ENCODE measurements at regions not wholly inside any gene's neighbourhood (a gene's known extent, or its start where the extent isn't known, plus 50 kb on each side); places are given as distances from the start of the nearest gene placed in this dataset.

GRCh38 chr9:110011628-110012320 lies 196.2 kb downstream of the C9orf152 start:
- in situ Hi-C loops (cut with HindIII; ENCODE audit: extremely low pct_ligation_motif_present, low pct_unique_long_range_greater_than_20kb) = no loop called here
- DNase-seq (ENCODE audit: low spot score) = no peak
- no peak overlapping the region for H3K4me3 ChIP-seq (replicated peaks in 1 of 3; ENCODE audit: insufficient read depth in 1 of 3, low read depth in 2 of 3, low read length in 3 of 3)
- POLR2A ChIA-PET = no interaction called here
- FAIRE-seq = no peak
- no peaks in the 10 kb centered on the region for H3K79me2 ChIP-seq (ENCODE audit: insufficient read depth, low read length)
- no peak for TF ChIP-seq KMT2A (CRISPR knock-in tag; IDR thresholded peaks at IDR 0.05)
- 0 out of 2 replicates have a peak, but pooled peaks have one; percentile 14 for TF ChIP-seq NFE2L2 (IDR thresholded peaks at IDR 0.05; ENCODE audit: low read length)
- no peaks in the 10 kb centered on the region for H3K9me3 ChIP-seq (ENCODE audit: low read length)
- H3K27me3 ChIP-seq (ENCODE audit: control insufficient read depth in 1 of 2, insufficient read depth in 2 of 2, low read length in 2 of 2) = no peaks in the 10 kb centered on the region
- H2AFZ ChIP-seq (ENCODE audit: low read length) = no peak overlapping the region
- BruUV-seq (replicated peaks) = no TSS peak
- WGBS (ENCODE audit: low lambda C conversion rate) = 58% methylated on average over 12 of the region's 12 CpGs
- H4K20me1 ChIP-seq (ENCODE audit: insufficient read depth, low read length) = no peaks in the 10 kb centered on the region
- CTCF ChIA-PET (ENCODE audit: low intra/inter-chr PET ratio, low total read pairs) = no interaction called here
- H3K9ac ChIP-seq (ENCODE audit: insufficient read depth, low read depth, low read length) = no peak overlapping the region
- H3K4me1 ChIP-seq (ENCODE audit: insufficient read depth, low read length) = peaks cover 7% of the 10 kb centered on the region; the same call in 1 of the 2 replicates
- no peak overlapping the region for H3K4me2 ChIP-seq (ENCODE audit: low read depth, low read length)
- H3K27ac ChIP-seq (ENCODE audit: extremely low read length, insufficient read depth, low read length) = no peak overlapping the region
- ATAC-seq = no peak
- H3K36me3 ChIP-seq (replicated peaks in 1 of 2; ENCODE audit: control insufficient read depth in 1 of 2, insufficient read depth in 2 of 2, low read length in 2 of 2) = no peaks in the 10 kb centered on the region
- intact Hi-C loops (cut with micrococcal nuclease; ENCODE audit: unreplicated experiment) = no loop called here

GRCh38 chr9:110013064-110013463 lies 194.9 kb downstream of the C9orf152 start:
- H3K9me3 ChIP-seq (ENCODE audit: low read length) = no peaks in the 10 kb centered on the region
- ChIA-PET POLR2A (no interaction called here), CTCF (ENCODE audit: low intra/inter-chr PET ratio, low total read pairs) (no interaction called here)
- no peak overlapping the region for H2AFZ ChIP-seq (ENCODE audit: low read length)
- H4K20me1 ChIP-seq (ENCODE audit: insufficient read depth, low read length) = no peaks in the 10 kb centered on the region
- no peaks in the 10 kb centered on the region for H3K36me3 ChIP-seq (replicated peaks in 1 of 2; ENCODE audit: control insufficient read depth in 1 of 2, insufficient read depth in 2 of 2, low read length in 2 of 2)
- no peak overlapping the region for H3K4me3 ChIP-seq (replicated peaks in 1 of 3; ENCODE audit: insufficient read depth in 1 of 3, low read depth in 2 of 3, low read length in 3 of 3)
- 0% methylated on average over 1 of the region's 1 CpG for WGBS (ENCODE audit: low lambda C conversion rate)
- no peak overlapping the region for H3K4me2 ChIP-seq (ENCODE audit: low read depth, low read length)
- DNase-seq (ENCODE audit: low spot score) = no peak
- H3K27ac ChIP-seq (ENCODE audit: extremely low read length, insufficient read depth, low read length) = no peak overlapping the region
- no peak overlapping the region for H3K9ac ChIP-seq (ENCODE audit: insufficient read depth, low read depth, low read length)
- intact Hi-C loops (cut with micrococcal nuclease; ENCODE audit: unreplicated experiment) = no loop called here
- no peak for ATAC-seq
- no peaks in the 10 kb centered on the region for H3K27me3 ChIP-seq (ENCODE audit: control insufficient read depth in 1 of 2, insufficient read depth in 2 of 2, low read length in 2 of 2)
- peaks cover 7% of the 10 kb centered on the region; the same call in 1 of the 2 replicates for H3K4me1 ChIP-seq (ENCODE audit: insufficient read depth, low read length)
- no peaks in the 10 kb centered on the region for H3K79me2 ChIP-seq (ENCODE audit: insufficient read depth, low read length)
- in situ Hi-C loops (cut with HindIII; ENCODE audit: extremely low pct_ligation_motif_present, low pct_unique_long_range_greater_than_20kb) = no loop called here
- FAIRE-seq = no peak
- no TSS peak for BruUV-seq (replicated peaks)
- TF ChIP-seq, protein P1, sequence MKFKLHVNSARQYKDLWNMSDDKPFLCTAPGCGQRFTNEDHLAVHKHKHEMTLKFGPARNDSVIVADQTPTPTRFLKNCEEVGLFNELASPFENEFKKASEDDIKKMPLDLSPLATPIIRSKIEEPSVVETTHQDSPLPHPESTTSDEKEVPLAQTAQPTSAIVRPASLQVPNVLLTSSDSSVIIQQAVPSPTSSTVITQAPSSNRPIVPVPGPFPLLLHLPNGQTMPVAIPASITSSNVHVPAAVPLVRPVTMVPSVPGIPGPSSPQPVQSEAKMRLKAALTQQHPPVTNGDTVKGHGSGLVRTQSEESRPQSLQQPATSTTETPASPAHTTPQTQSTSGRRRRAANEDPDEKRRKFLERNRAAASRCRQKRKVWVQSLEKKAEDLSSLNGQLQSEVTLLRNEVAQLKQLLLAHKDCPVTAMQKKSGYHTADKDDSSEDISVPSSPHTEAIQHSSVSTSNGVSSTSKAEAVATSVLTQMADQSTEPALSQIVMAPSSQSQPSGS (CRISPR knock-in tag; IDR thresholded peaks at IDR 0.05) = no peak
- no peak for TF ChIP-seq ZSCAN9 (CRISPR knock-in tag; IDR thresholded peaks at IDR 0.05; ENCODE audit: borderline replicate concordance)
- TF ChIP-seq LCORL (IDR thresholded peaks at IDR 0.05) = no peak
- no peak for TF ChIP-seq LCORL (CRISPR knock-in tag; IDR thresholded peaks at IDR 0.05)
- TF ChIP-seq, protein P2, sequence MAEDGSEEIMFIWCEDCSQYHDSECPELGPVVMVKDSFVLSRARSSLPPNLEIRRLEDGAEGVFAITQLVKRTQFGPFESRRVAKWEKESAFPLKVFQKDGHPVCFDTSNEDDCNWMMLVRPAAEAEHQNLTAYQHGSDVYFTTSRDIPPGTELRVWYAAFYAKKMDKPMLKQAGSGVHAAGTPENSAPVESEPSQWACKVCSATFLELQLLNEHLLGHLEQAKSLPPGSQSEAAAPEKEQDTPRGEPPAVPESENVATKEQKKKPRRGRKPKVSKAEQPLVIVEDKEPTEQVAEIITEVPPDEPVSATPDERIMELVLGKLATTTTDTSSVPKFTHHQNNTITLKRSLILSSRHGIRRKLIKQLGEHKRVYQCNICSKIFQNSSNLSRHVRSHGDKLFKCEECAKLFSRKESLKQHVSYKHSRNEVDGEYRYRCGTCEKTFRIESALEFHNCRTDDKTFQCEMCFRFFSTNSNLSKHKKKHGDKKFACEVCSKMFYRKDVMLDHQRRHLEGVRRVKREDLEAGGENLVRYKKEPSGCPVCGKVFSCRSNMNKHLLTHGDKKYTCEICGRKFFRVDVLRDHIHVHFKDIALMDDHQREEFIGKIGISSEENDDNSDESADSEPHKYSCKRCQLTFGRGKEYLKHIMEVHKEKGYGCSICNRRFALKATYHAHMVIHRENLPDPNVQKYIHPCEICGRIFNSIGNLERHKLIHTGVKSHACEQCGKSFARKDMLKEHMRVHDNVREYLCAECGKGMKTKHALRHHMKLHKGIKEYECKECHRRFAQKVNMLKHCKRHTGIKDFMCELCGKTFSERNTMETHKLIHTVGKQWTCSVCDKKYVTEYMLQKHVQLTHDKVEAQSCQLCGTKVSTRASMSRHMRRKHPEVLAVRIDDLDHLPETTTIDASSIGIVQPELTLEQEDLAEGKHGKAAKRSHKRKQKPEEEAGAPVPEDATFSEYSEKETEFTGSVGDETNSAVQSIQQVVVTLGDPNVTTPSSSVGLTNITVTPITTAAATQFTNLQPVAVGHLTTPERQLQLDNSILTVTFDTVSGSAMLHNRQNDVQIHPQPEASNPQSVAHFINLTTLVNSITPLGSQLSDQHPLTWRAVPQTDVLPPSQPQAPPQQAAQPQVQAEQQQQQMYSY (CRISPR knock-in tag; IDR thresholded peaks at IDR 0.05) = no peak
- TF ChIP-seq ZNF782 (CRISPR knock-in tag; IDR thresholded peaks at IDR 0.05; ENCODE audit: borderline replicate concordance) = no peak
- TF ChIP-seq SALL1 (CRISPR knock-in tag; IDR thresholded peaks at IDR 0.05) = no peak
- no peak for TF ChIP-seq MLLT10 (CRISPR knock-in tag; IDR thresholded peaks at IDR 0.05)
- TF ChIP-seq SIX1 (CRISPR knock-in tag; IDR thresholded peaks at IDR 0.05; ENCODE audit: borderline replicate concordance) = no peak
